Skeletal muscle tissue (tissue), 3 donors: ENCODE measurements at regions not wholly inside any gene's neighbourhood (a gene's known extent, or its start where the extent isn't known, plus 50 kb on each side); places are given as distances from the start of the nearest gene placed in this dataset.

Experiments
- H3K27ac ChIP-seq: one replicate; pipeline ENCODE4 v1.7.0; 2013; ENCODE audit warnings: mild to moderate bottlenecking, low read depth, low read length, inconsistent platforms
- H3K27me3 ChIP-seq, 3 donors: one replicate each; pipeline ENCODE4 v1.7.0; 2013; ENCODE audit warnings: low read length in 3 of 3; ENCODE audit not compliant: control insufficient read depth in 3 of 3, insufficient read depth in 3 of 3
- H3K36me3 ChIP-seq, 3 donors: one replicate each; pipeline ENCODE4 v1.7.0; 2013; ENCODE audit warnings: low read length in 3 of 3; ENCODE audit not compliant: control insufficient read depth in 3 of 3, insufficient read depth in 3 of 3
- H3K4me1 ChIP-seq, 3 donors: one replicate each; pipeline ENCODE4 v1.7.0; 2013; ENCODE audit warnings: low read length in 3 of 3, mild to moderate bottlenecking in 3 of 3; ENCODE audit not compliant: control insufficient read depth in 3 of 3, insufficient read depth in 3 of 3
- H3K4me3 ChIP-seq, 3 donors: one replicate each; pipeline ENCODE4 v1.7.0; 2013; ENCODE audit warnings: low read length in 3 of 3
- H3K9ac ChIP-seq, 3 donors: one replicate each; pipeline ENCODE4 v1.7.0; 2013; ENCODE audit warnings: low read length in 3 of 3, mild to moderate bottlenecking in 3 of 3, moderate library complexity in 2 of 3, low read depth in 1 of 3
- H3K9me3 ChIP-seq, 3 donors: one replicate each; pipeline ENCODE4 v1.7.0; 2013; ENCODE audit warnings: low read length in 3 of 3; ENCODE audit not compliant: control insufficient read depth in 3 of 3
- donor health status: Osteomylitis.

- Histone ChIP-seq H3K36me3 (no peaks in the 10 kb centered on the region), H3K4me3 (no peak overlapping the region), H3K4me1 (peaks cover 1 to 3% (median 2%) of the 10 kb centered on the region in 3 donors), H3K27me3 (no peaks in the 10 kb centered on the region), H3K9ac (no peak overlapping the region), H3K9me3 (peaks cover 0 to 3% (median 0%) of the 10 kb centered on the region in 3 donors), H3K27ac (no peak overlapping the region)
Observed at GRCh38 chr2:215879977-215880940, 133.1 kb downstream of the MREG start.

- no peaks in the 10 kb centered on the region for H3K36me3 ChIP-seq
- H3K27ac ChIP-seq = no peak overlapping the region
- H3K9ac ChIP-seq = no peak overlapping the region
- H3K4me1 ChIP-seq = no peaks in the 10 kb centered on the region
- H3K9me3 ChIP-seq = peaks cover 0 to 3% (median 0%) of the 10 kb centered on the region in 3 donors
- H3K27me3 ChIP-seq = no peaks in the 10 kb centered on the region
- H3K4me3 ChIP-seq = no peak overlapping the region
Observed at GRCh38 chr2:215879331-215879730, 134.0 kb downstream of the MREG start.

DNA sequence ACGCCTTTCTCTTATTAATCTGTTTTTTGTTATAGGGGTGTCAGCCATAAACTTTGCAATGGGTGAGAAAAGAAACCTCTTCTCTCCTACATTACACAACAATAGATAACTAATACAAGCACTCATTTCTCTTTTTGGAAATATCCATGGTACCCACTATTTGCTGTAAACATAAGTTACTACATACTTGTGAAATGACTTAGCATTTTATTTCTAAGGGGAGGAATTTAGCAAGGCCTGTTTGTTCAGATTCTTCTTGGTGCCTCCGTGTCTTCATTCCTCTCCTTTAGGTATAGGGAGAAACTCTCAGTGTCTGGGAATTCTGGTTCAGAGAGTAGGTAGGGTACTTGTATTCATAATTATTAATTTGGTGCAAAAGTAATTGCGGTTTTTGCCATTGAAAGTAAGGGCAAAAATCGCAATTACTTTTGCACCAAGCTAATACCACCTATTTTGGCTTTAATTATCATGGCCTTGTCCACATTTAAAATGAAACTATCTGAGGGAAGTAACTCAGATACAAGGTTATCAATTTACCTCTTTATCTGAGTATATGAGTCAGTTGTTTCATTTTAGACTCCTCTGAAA is 134.8 kb downstream of the MREG start:
- Histone ChIP-seq H3K4me1 (no peaks in the 10 kb centered on the region), H3K9me3 (peaks cover 0 to 3% (median 0%) of the 10 kb centered on the region in 3 donors), H3K4me3 (no peak overlapping the region), H3K27ac (no peak overlapping the region), H3K36me3 (no peaks in the 10 kb centered on the region), H3K27me3 (no peaks in the 10 kb centered on the region), H3K9ac (no peak overlapping the region)

DNA sequence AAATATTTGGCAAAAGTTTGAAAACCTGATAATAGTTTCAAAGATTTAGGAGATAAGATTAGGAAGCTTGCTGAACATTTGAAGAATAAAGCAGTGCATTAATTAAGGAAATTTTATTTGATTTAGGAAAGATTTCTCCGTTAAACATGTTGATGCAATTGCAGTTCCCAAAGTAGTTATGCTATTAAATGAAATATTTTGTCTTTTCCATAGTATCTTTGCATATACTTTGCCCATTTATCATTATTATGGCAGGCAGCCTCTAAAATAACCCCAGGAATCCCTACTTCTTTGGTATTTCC is 136.5 kb downstream of the MREG start:
- no peaks in the 10 kb centered on the region for H3K27me3 ChIP-seq
- no peaks in the 10 kb centered on the region for H3K36me3 ChIP-seq
- H3K9ac ChIP-seq = no peak overlapping the region
- peaks cover 0 to 3% (median 0%) of the 10 kb centered on the region in 3 donors for H3K9me3 ChIP-seq
- H3K4me1 ChIP-seq = no peaks in the 10 kb centered on the region
- H3K27ac ChIP-seq = no peak overlapping the region
- H3K4me3 ChIP-seq = no peak overlapping the region

DNA sequence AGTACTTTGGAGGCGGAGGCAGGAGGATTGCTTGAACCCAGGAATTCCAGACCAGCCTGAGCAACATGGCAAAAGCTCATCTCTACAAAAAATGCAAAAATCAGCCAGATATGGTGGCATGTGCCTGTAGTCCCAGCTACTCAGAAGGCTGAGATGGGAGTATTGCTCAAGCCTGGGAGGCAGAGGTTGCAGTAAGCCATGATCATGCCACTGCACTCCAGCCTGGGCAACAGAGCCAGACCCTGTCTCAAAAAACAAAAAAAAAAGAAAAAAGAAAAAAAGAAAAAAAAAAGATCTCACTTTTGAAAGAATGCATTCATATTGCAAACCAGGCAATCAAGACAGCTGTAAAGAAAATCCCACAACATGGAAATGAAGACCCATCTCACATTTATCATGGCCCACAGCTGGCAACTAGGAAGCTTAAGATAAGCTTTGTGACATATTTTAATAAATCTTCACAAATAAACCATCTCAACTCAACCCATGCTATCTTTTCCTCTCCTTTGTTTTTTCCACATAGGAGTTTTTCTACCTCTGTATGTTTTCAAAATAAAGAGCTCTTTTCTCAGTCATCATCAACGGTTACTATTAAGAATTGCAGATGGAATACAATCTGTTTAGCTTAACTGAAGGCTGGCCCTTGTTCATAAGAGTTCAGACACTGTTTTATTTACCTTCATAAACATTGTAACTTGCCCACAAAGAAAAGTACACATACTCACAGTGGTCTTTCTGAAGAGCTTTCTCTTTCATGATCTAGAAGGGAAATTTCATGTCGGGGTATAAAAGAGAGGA is 137.0 kb downstream of the MREG start:
- H3K9me3 ChIP-seq = peaks cover 0 to 3% (median 0%) of the 10 kb centered on the region in 3 donors
- no peak overlapping the region for H3K27ac ChIP-seq
- no peaks in the 10 kb centered on the region for H3K36me3 ChIP-seq
- no peaks in the 10 kb centered on the region for H3K4me1 ChIP-seq
- no peak overlapping the region for H3K4me3 ChIP-seq
- H3K9ac ChIP-seq = no peak overlapping the region
- no peaks in the 10 kb centered on the region for H3K27me3 ChIP-seq

- H3K36me3 ChIP-seq = no peaks in the 10 kb centered on the region
- H3K4me1 ChIP-seq = no peaks in the 10 kb centered on the region
- H3K9ac ChIP-seq = no peak overlapping the region
- H3K4me3 ChIP-seq = no peak overlapping the region
- no peaks in the 10 kb centered on the region for H3K27me3 ChIP-seq
- H3K27ac ChIP-seq = no peak overlapping the region
- peaks cover 0 to 3% (median 0%) of the 10 kb centered on the region in 3 donors for H3K9me3 ChIP-seq
Observed at GRCh38 chr2:215874418-215874817, 138.9 kb downstream of the MREG start.

GRCh38 chr2:215870986-215871385 is 142.4 kb downstream of the MREG start:
- Histone ChIP-seq H3K9me3 (no peaks in the 10 kb centered on the region), H3K36me3 (no peaks in the 10 kb centered on the region), H3K27me3 (no peaks in the 10 kb centered on the region), H3K9ac (no peak overlapping the region), H3K4me1 (no peaks in the 10 kb centered on the region), H3K4me3 (no peak overlapping the region), H3K27ac (no peak overlapping the region)

GRCh38 chr2:215870088-215870490 is 143.3 kb downstream of the MREG start:
- Histone ChIP-seq H3K27me3 (no peaks in the 10 kb centered on the region), H3K27ac (peak overlapping the region; percentile 32), H3K4me1 (no peaks in the 10 kb centered on the region), H3K36me3 (no peaks in the 10 kb centered on the region), H3K9me3 (no peaks in the 10 kb centered on the region), H3K4me3 (no peak overlapping the region), H3K9ac (no peak overlapping the region)

DNA sequence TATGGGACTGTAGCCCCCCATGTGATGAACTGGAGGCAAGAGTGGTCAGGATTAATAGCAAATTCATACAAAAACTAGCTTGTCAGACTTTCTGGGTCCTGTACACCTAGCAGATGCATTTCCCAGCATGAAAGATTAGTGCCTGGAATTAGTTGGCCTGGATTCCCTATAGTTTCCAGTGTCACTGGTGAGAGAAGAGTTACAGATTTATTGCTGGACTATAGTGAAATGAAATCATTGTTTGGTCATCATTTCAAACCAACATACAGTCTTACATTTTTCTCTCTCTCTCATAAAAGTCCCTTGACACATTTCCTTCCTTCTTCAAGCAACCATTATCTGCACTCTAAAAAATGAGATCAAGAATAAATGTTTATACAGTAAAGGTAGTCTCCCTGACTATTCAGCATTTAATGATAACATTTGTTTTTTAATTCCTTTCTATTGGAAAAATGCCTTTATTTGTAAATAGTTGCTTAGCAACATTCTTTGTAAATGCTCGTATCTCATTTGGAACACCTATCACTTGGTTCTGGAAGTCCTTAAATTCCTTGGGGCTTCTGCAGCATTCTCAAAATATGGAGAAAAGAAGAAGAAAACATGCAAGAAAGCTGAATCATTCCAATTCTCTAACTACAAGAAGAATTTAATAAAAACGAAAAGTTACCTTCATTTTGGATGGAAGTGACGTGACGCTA is 144.4 kb downstream of the MREG start:
- no peaks in the 10 kb centered on the region for H3K4me1 ChIP-seq
- no peaks in the 10 kb centered on the region for H3K27me3 ChIP-seq
- no peaks in the 10 kb centered on the region for H3K36me3 ChIP-seq
- H3K9me3 ChIP-seq = no peaks in the 10 kb centered on the region
- H3K9ac ChIP-seq = no peak overlapping the region
- H3K4me3 ChIP-seq = no peak overlapping the region
- peak overlapping the region; percentile 32 for H3K27ac ChIP-seq
